ENCODE measurements at regions not wholly inside any gene's neighbourhood (a gene's known extent, or its start where the extent isn't known, plus 50 kb on each side); places are given as distances from the start of the nearest gene placed in this dataset.

DNA sequence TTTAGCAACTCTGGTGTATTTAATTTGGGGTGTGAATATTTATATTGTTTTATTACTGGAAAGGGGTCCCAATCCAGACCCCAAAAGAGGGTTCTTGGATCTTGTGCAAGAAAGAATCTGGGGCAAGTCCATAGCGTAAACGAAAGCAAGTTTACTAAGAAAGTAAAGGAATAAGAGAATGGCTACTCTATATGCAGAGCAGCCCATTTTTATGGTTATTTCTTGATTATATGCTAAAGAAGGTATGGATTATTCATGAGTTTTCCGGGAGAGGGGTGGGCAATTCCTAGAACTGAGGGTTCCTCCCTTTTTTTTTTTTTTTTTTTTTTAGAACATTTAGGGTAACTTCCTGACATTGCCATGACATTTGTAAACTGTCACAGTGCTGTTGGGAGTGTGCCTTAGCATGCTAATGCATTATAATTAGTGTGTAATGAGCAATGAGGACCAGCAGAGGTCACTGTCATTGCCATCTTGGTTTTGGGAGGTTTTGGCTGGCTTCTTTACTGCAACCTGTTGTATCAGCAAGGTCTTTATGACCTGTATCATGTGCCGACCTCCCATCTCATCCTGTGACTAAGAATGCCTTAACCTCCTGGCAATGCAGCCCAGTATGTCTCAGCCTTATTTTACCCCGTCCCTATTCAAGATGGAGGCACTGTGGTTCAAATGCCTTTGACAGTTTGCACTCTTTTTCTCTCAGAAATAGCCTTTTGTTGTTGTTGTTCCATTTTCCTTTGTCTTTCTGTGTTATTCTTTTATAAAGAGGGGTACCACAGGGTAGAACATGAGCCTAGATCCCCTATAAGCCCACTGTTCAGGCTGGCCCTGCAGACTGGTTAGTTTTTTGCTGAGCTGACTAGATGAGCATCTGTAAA, 75.5 kb upstream of the DCD start:
- TF ChIP-seq, protein P1, sequence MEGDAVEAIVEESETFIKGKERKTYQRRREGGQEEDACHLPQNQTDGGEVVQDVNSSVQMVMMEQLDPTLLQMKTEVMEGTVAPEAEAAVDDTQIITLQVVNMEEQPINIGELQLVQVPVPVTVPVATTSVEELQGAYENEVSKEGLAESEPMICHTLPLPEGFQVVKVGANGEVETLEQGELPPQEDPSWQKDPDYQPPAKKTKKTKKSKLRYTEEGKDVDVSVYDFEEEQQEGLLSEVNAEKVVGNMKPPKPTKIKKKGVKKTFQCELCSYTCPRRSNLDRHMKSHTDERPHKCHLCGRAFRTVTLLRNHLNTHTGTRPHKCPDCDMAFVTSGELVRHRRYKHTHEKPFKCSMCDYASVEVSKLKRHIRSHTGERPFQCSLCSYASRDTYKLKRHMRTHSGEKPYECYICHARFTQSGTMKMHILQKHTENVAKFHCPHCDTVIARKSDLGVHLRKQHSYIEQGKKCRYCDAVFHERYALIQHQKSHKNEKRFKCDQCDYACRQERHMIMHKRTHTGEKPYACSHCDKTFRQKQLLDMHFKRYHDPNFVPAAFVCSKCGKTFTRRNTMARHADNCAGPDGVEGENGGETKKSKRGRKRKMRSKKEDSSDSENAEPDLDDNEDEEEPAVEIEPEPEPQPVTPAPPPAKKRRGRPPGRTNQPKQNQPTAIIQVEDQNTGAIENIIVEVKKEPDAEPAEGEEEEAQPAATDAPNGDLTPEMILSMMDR (IDR thresholded peaks at IDR 0.05): no peak
- TF ChIP-seq POLR2A (IDR thresholded peaks at IDR 0.05): no peak

Data from lower leg skin (tissue), 3 donors.